ENCODE measurements at regions not wholly inside any gene's neighbourhood (a gene's known extent, or its start where the extent isn't known, plus 50 kb on each side); places are given as distances from the start of the nearest gene placed in this dataset.

- no peak for TF ChIP-seq CTCF (IDR thresholded peaks at IDR 0.05; ENCODE audit: control extremely low read depth in 1 of 3, insufficient read depth in 1 of 3, low read depth in 1 of 3, low read length in 3 of 3)
- no peak for TF ChIP-seq RBBP5 (IDR thresholded peaks at IDR 0.05; ENCODE audit: borderline replicate concordance, low read depth, low read length)
- no peak for TF ChIP-seq CREB1 (IDR thresholded peaks at IDR 0.05)
- no peak for TF ChIP-seq CEBPB (IDR thresholded peaks at IDR 0.05; ENCODE audit: low read depth, low read length)
- no peak for TF ChIP-seq ATF3 (IDR thresholded peaks at IDR 0.05; ENCODE audit: insufficient read depth, low read depth, low read length)
- TF ChIP-seq TAF1 (IDR thresholded peaks at IDR 0.05; ENCODE audit: low read depth, low read length), result no peak
- TF ChIP-seq GTF2F1 (IDR thresholded peaks at IDR 0.05; ENCODE audit: borderline replicate concordance, low read depth, low read length), result no peak
- TF ChIP-seq HDAC6 (IDR thresholded peaks at IDR 0.05; ENCODE audit: low read depth, low read length), result no peak
- no peak for TF ChIP-seq BRCA1 (IDR thresholded peaks at IDR 0.05; ENCODE audit: low read depth, low read length)
- no peak for TF ChIP-seq POLR2AphosphoS5 (IDR thresholded peaks at IDR 0.05; ENCODE audit: low read depth, low read length)
- no peak for TF ChIP-seq MAFK (IDR thresholded peaks at IDR 0.05; ENCODE audit: low read depth, low read length)
- no peak for TF ChIP-seq POLR2A (IDR thresholded peaks at IDR 0.05; ENCODE audit: control extremely low read depth in 1 of 2, low read depth in 2 of 2, low read length in 2 of 2)
Observed at GRCh38 chr7:97313900-97314299, 196.4 kb downstream of the SDHAF3 start.
